ENCODE measurements at regions not wholly inside any gene's neighbourhood (a gene's known extent, or its start where the extent isn't known, plus 50 kb on each side); places are given as distances from the start of the nearest gene placed in this dataset.

- no peak for DNase-seq (ENCODE audit: extremely low spot score)
- TF ChIP-seq L3MBTL2 (conservative IDR thresholded peaks at IDR 0.05) (no peak), TARDBP (IDR thresholded peaks at IDR 0.05) (no peak), ARNT (IDR thresholded peaks at IDR 0.05) (no peak), PKNOX1 (IDR thresholded peaks at IDR 0.05) (no peak), NFRKB (IDR thresholded peaks at IDR 0.05) (no peak), ELF4 (IDR thresholded peaks at IDR 0.05) (no peak), FOXM1 (IDR thresholded peaks at IDR 0.05; ENCODE audit: borderline replicate concordance) (no peak), HDGF (IDR thresholded peaks at IDR 0.05; ENCODE audit: borderline replicate concordance) (no peak), SP1 (IDR thresholded peaks at IDR 0.05) (no peak), ZNF384 (IDR thresholded peaks at IDR 0.05) (no peak), FOXA1 (IDR thresholded peaks at IDR 0.05) (no peak), BHLHE40 (IDR thresholded peaks at IDR 0.05; ENCODE audit: borderline replicate concordance) (no peak), CTBP1 (IDR thresholded peaks at IDR 0.05; ENCODE audit: borderline replicate concordance) (no peak), LEF1 (IDR thresholded peaks at IDR 0.05; ENCODE audit: borderline replicate concordance) (no peak), SUZ12 (IDR thresholded peaks at IDR 0.05) (no peak)
- CTCF ChIA-PET, result no interaction called here
- POLR2A ChIA-PET, result no interaction called here
Measured at GRCh38 chr3:40914475-40914874, 284.8 kb upstream of the CTNNB1 start.

- TF ChIP-seq NFRKB (IDR thresholded peaks at IDR 0.05) (no peak), SUZ12 (IDR thresholded peaks at IDR 0.05) (no peak), BHLHE40 (IDR thresholded peaks at IDR 0.05; ENCODE audit: borderline replicate concordance) (no peak), ZNF384 (IDR thresholded peaks at IDR 0.05) (no peak), SP1 (IDR thresholded peaks at IDR 0.05) (no peak), HDGF (IDR thresholded peaks at IDR 0.05; ENCODE audit: borderline replicate concordance) (no peak), TARDBP (IDR thresholded peaks at IDR 0.05) (no peak), FOXA1 (IDR thresholded peaks at IDR 0.05) (no peak), FOXM1 (IDR thresholded peaks at IDR 0.05; ENCODE audit: borderline replicate concordance) (no peak), FOXK2 (IDR thresholded peaks at IDR 0.05) (no peak), L3MBTL2 (conservative IDR thresholded peaks at IDR 0.05) (no peak), PKNOX1 (IDR thresholded peaks at IDR 0.05) (no peak), LEF1 (IDR thresholded peaks at IDR 0.05; ENCODE audit: borderline replicate concordance) (no peak), ELF4 (IDR thresholded peaks at IDR 0.05) (no peak), CTBP1 (IDR thresholded peaks at IDR 0.05; ENCODE audit: borderline replicate concordance) (no peak), ARNT (IDR thresholded peaks at IDR 0.05) (no peak)
- ChIA-PET CTCF (no interaction called here), POLR2A (no interaction called here)
- no peak for DNase-seq (ENCODE audit: extremely low spot score)
Measured at GRCh38 chr3:40915346-40915865, 283.9 kb upstream of the CTNNB1 start.

- TF ChIP-seq SP1 (IDR thresholded peaks at IDR 0.05), result no peak
- no peak for TF ChIP-seq FOXM1 (IDR thresholded peaks at IDR 0.05; ENCODE audit: borderline replicate concordance)
- no peak for TF ChIP-seq NFRKB (IDR thresholded peaks at IDR 0.05)
- CTCF ChIA-PET, result no interaction called here
- POLR2A ChIA-PET, result no interaction called here
- DNase-seq (ENCODE audit: extremely low spot score), result no peak
Measured at GRCh38 chr3:40920041-40920440, 279.3 kb upstream of the CTNNB1 start.

- POLR2A ChIA-PET, result no interaction called here
- no peak for DNase-seq (ENCODE audit: extremely low spot score)
- CTCF ChIA-PET, result no interaction called here
- no peak for TF ChIP-seq HDGF (IDR thresholded peaks at IDR 0.05; ENCODE audit: borderline replicate concordance)
- TF ChIP-seq FOXK2 (IDR thresholded peaks at IDR 0.05), result no peak
- TF ChIP-seq NFRKB (IDR thresholded peaks at IDR 0.05), result no peak
- TF ChIP-seq CTBP1 (IDR thresholded peaks at IDR 0.05; ENCODE audit: borderline replicate concordance), result no peak
- no peak for TF ChIP-seq SUZ12 (IDR thresholded peaks at IDR 0.05)
- no peak for TF ChIP-seq FOXA1 (IDR thresholded peaks at IDR 0.05)
- no peak for TF ChIP-seq LEF1 (IDR thresholded peaks at IDR 0.05; ENCODE audit: borderline replicate concordance)
- TF ChIP-seq SP1 (IDR thresholded peaks at IDR 0.05), result no peak
- TF ChIP-seq PKNOX1 (IDR thresholded peaks at IDR 0.05), result no peak
- no peak for TF ChIP-seq L3MBTL2 (conservative IDR thresholded peaks at IDR 0.05)
- no peak for TF ChIP-seq BHLHE40 (IDR thresholded peaks at IDR 0.05; ENCODE audit: borderline replicate concordance)
Measured at GRCh38 chr3:40921251-40921650, 278.1 kb upstream of the CTNNB1 start.

- POLR2A ChIA-PET, result no interaction called here
Measured at GRCh38 chr3:40923143-40923542, 276.2 kb upstream of the CTNNB1 start.

More at GRCh38 chr3:40923143-40923542, 276.2 kb upstream of the CTNNB1 start:
- no peak for DNase-seq (ENCODE audit: extremely low spot score)
- no peak for TF ChIP-seq L3MBTL2 (conservative IDR thresholded peaks at IDR 0.05)
- no peak for TF ChIP-seq FOXM1 (IDR thresholded peaks at IDR 0.05; ENCODE audit: borderline replicate concordance)
- no peak for TF ChIP-seq ZNF384 (IDR thresholded peaks at IDR 0.05)
- TF ChIP-seq ARNT (IDR thresholded peaks at IDR 0.05), result no peak
- no peak for TF ChIP-seq PKNOX1 (IDR thresholded peaks at IDR 0.05)
- no peak for TF ChIP-seq FOXK2 (IDR thresholded peaks at IDR 0.05)
- no peak for TF ChIP-seq HDGF (IDR thresholded peaks at IDR 0.05; ENCODE audit: borderline replicate concordance)
- CTCF ChIA-PET, result no interaction called here
